Neural progenitor cell (in vitro differentiated cells): ENCODE measurements at regions not wholly inside any gene's neighbourhood (a gene's known extent, or its start where the extent isn't known, plus 50 kb on each side); places are given as distances from the start of the nearest gene placed in this dataset.
A peak's percentile ranks its signal among the peaks of the same experiment; 100 is the strongest.

Experiments used
- DNase-seq: peaks from one replicate; pipeline ENCODE4 v3.0.0-alpha.2; 2016; ENCODE audit warnings: low spot score
- H2AFZ ChIP-seq: fragments of 200-600 bp; sonication (generic); replicated peaks from 2 replicates; pipeline ENCODE4 v1.6.1; 2016; ENCODE audit warnings: antibody characterized with exemption
- H3F3A ChIP-seq: fragments of 200-600 bp; sonication (generic); 2 replicates; pipeline ENCODE4 v1.6.1; 2016; ENCODE audit warnings: antibody characterized with exemption, low read depth
- H3K27ac ChIP-seq: fragments of 200-600 bp; sonication (generic); 2 replicates; pipeline ENCODE4 v1.5.1; 2016; ENCODE audit warnings: mild to moderate bottlenecking
- H3K27me3 ChIP-seq: fragments of 200-600 bp; sonication (generic); 2 replicates; pipeline ENCODE4 v1.6.1; 2016; ENCODE audit warnings: mild to moderate bottlenecking, moderate library complexity
- H3K36me3 ChIP-seq: fragments of 200-600 bp; sonication (generic); 2 replicates; pipeline ENCODE4 v1.5.1; 2016
- H3K4me1 ChIP-seq: fragments of 200-600 bp; sonication (generic); 2 replicates; pipeline ENCODE4 v1.6.1; 2016; ENCODE audit warnings: mixed run types
- H3K4me2 ChIP-seq: fragments of 200-600 bp; sonication (generic); 2 replicates; pipeline ENCODE4 v1.6.1; 2016
- H3K4me3 ChIP-seq: fragments of 200-600 bp; sonication (generic); 2 replicates; pipeline ENCODE4 v1.5.1; 2016
- H3K79me2 ChIP-seq: fragments of 200-600 bp; sonication (generic); 2 replicates; pipeline ENCODE4 v1.6.1; 2016; ENCODE audit warnings: low read depth
- H3K9ac ChIP-seq: fragments of 200-600 bp; sonication (generic); 2 replicates; pipeline ENCODE4 v1.6.1; 2016
- H3K9me3 ChIP-seq: fragments of 200-600 bp; sonication (generic); 2 replicates; pipeline ENCODE4 v1.5.1; 2016; ENCODE audit warnings: low read depth
- H4K20me1 ChIP-seq: fragments of 200-600 bp; sonication (generic); 2 replicates; pipeline ENCODE4 v1.6.1; 2016; ENCODE audit warnings: low read depth
- H3K27ac Mint-ChIP-seq: 3 replicates; pipeline ENCODE4 v1.8.0; 2021; ENCODE audit warnings: mixed read lengths
- H3K27me3 Mint-ChIP-seq: 2 replicates; pipeline ENCODE4 v1.8.0; 2022; ENCODE audit warnings: low read depth, mild to moderate bottlenecking, inconsistent platforms, moderate library complexity, mixed read lengths; ENCODE audit not compliant: insufficient read depth
- H3K36me3 Mint-ChIP-seq: 3 replicates; pipeline ENCODE4 v1.8.0; 2021; ENCODE audit warnings: mixed read lengths
- H3K4me1 Mint-ChIP-seq: 3 replicates; pipeline ENCODE4 v1.8.0; 2021; ENCODE audit warnings: mixed read lengths
- H3K4me3 Mint-ChIP-seq: 3 replicates; pipeline ENCODE4 v1.8.0; 2021; ENCODE audit warnings: mild to moderate bottlenecking, moderate library complexity, mixed read lengths
- H3K9me3 Mint-ChIP-seq: 3 replicates; pipeline ENCODE4 v1.8.0; 2020; ENCODE audit warnings: mixed read lengths
- EZH2 ChIP-seq: fragments of 200-600 bp; sonication (generic); IDR thresholded peaks from 2 replicates; pipeline ENCODE4 v1.6.1; 2017; ENCODE audit warnings: antibody characterized with exemption, mild to moderate bottlenecking, moderate library complexity
- EZH2phosphoT487 ChIP-seq: fragments of 200-600 bp; sonication (generic); IDR thresholded peaks from 2 replicates; pipeline ENCODE4 v1.6.1; 2017; ENCODE audit warnings: antibody characterized with exemption
- TF ChIP-seq, protein P1 (sequence below): fragments of 200-600 bp; sonication (generic); IDR thresholded peaks from 2 replicates; pipeline ENCODE4 v1.5.1; 2017; ENCODE audit warnings: antibody characterized with exemption, mild to moderate bottlenecking

DNA sequence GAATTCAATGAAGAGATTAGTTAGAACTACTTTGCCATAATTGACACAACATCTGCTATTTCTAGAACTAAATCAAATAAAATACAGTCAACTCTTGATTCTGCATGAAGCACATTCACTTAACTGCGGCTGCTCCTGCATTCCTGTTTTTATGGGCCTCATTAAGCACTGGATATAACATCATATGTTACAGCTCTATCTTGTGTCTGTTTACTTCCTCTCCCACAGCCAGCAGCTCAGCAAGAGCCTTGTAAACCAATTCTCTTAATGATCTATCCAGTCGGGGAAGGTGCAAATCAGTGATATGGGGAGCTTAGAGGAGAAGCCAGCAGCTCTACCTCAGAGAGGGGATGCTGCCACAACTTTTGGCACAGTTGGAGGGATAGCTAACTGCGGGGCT is 329.2 kb downstream of the ARRDC4 start:
- no peak overlapping the region for H3K27ac Mint-ChIP-seq
- no peaks in the 10 kb centered on the region for H3K79me2 ChIP-seq
- no peak overlapping the region for H3K4me3 ChIP-seq
- no peaks in the 10 kb centered on the region for H4K20me1 ChIP-seq
- no peak for DNase-seq
- H3K9me3 Mint-ChIP-seq, result no peaks in the 10 kb centered on the region
- H3K4me1 ChIP-seq, result no peaks in the 10 kb centered on the region
- H3K9ac ChIP-seq, result no peak overlapping the region
- H3K4me1 Mint-ChIP-seq, result peaks cover 9% of the 10 kb centered on the region
- H3K27me3 ChIP-seq, result peaks cover 29% of the 10 kb centered on the region
- H3K4me2 ChIP-seq, result no peak overlapping the region
- no peaks in the 10 kb centered on the region for H3K9me3 ChIP-seq
- H3F3A ChIP-seq, result no peaks in the 10 kb centered on the region
- peaks cover 8% of the 10 kb centered on the region for H3K27me3 Mint-ChIP-seq
- no peak overlapping the region for H3K4me3 Mint-ChIP-seq
- no peak overlapping the region for H2AFZ ChIP-seq
- H3K27ac ChIP-seq, result no peak overlapping the region
- no peaks in the 10 kb centered on the region for H3K36me3 ChIP-seq
- H3K36me3 Mint-ChIP-seq, result no peaks in the 10 kb centered on the region
- TF ChIP-seq EZH2 (no peak), EZH2phosphoT487 (no peak)
- TF ChIP-seq, protein P1, sequence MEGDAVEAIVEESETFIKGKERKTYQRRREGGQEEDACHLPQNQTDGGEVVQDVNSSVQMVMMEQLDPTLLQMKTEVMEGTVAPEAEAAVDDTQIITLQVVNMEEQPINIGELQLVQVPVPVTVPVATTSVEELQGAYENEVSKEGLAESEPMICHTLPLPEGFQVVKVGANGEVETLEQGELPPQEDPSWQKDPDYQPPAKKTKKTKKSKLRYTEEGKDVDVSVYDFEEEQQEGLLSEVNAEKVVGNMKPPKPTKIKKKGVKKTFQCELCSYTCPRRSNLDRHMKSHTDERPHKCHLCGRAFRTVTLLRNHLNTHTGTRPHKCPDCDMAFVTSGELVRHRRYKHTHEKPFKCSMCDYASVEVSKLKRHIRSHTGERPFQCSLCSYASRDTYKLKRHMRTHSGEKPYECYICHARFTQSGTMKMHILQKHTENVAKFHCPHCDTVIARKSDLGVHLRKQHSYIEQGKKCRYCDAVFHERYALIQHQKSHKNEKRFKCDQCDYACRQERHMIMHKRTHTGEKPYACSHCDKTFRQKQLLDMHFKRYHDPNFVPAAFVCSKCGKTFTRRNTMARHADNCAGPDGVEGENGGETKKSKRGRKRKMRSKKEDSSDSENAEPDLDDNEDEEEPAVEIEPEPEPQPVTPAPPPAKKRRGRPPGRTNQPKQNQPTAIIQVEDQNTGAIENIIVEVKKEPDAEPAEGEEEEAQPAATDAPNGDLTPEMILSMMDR, result no peak

DNA sequence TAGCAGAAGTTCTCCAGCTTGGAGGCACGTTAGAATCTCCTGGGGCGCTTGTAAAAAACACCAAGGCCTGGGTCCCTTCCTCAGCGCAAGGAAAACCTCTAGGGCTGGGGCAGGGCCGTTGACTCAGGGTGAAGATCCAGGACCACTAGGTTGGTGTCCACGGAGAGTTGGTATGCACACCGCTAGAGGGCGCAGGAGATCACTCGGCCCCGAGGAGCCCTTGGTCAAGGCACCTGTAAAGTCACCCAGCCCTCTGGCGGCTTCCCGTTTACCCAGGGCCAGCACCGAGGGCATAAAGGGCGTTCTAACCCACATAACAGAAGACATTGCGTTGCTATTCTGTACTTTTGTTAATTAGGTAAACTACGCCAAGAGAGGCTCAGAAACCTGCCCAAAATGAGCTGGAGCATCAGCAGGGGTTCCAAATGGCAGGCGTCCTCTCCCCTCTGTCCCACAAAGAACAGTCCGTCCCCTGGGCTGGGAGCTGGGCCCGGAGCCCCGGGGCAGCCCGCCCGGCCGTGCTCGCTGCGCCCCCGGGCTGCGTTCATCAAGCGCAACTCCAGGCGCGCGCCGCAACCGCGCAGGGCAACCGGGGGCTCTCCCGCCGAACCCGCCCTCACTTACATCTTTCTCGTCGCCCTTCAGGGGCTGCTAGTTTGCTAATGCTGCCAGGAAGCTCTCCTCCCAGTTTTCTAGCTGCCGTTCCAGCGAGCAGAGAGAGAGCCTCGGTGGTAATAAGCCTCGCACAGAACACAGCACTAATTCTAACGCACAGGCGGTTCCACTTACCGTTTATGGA is 332.1 kb downstream of the ARRDC4 start:
- H3K27ac ChIP-seq, result no peak overlapping the region
- peak overlapping the region; percentile 95 for H2AFZ ChIP-seq
- peak; percentile 84 for DNase-seq
- H3K9ac ChIP-seq, result no peak overlapping the region
- H3K27me3 Mint-ChIP-seq, result peaks cover 8% of the 10 kb centered on the region
- H3K4me1 ChIP-seq, result no peaks in the 10 kb centered on the region
- H3K79me2 ChIP-seq, result no peaks in the 10 kb centered on the region
- no peaks in the 10 kb centered on the region for H3K9me3 Mint-ChIP-seq
- no peaks in the 10 kb centered on the region for H3K36me3 ChIP-seq
- H3K4me2 ChIP-seq, result peak overlapping the region; percentile 85
- no peaks in the 10 kb centered on the region for H3F3A ChIP-seq
- no peak overlapping the region for H3K27ac Mint-ChIP-seq
- H3K4me1 Mint-ChIP-seq, result peaks cover 12% of the 10 kb centered on the region
- H3K9me3 ChIP-seq, result no peaks in the 10 kb centered on the region
- TF ChIP-seq, protein P1, result peak; percentile 82
- peak; percentile 40 for TF ChIP-seq EZH2
- TF ChIP-seq EZH2phosphoT487, result no peak
- H3K4me3 Mint-ChIP-seq, result peak overlapping the region; percentile 82
- H4K20me1 ChIP-seq, result no peaks in the 10 kb centered on the region
- H3K4me3 ChIP-seq, result peak overlapping the region; percentile 57
- H3K36me3 Mint-ChIP-seq, result no peaks in the 10 kb centered on the region
- peaks cover 33% of the 10 kb centered on the region for H3K27me3 ChIP-seq

DNA sequence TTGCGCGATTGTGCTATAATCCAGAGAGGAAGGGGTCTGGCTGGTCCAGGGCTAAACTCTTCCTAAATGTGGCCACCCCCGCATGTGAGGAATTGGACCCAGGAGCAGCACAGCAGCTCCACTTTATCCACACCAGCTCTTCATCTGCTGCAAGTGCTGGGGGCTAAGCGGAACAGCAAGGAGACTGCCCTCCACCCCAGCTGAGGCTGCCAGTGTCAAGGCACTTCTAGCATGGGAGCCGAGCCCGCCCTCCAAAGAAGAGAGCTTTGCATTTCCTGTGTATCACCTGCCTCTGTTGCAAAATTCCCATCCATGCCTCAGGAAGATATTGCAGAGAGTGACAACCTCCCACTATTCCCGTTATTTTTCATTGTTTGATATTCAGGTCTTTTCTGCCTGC is 333.6 kb downstream of the ARRDC4 start:
- no peak for DNase-seq

More for the DNA sequence above, 333.6 kb downstream of the ARRDC4 start:
- Histone ChIP-seq H3K4me2 (no peak overlapping the region), H3K9ac (no peak overlapping the region), H3K36me3 (no peaks in the 10 kb centered on the region), H3F3A (no peaks in the 10 kb centered on the region), H3K79me2 (no peaks in the 10 kb centered on the region), H3K4me1 (no peaks in the 10 kb centered on the region), H4K20me1 (no peaks in the 10 kb centered on the region), H3K27me3 (peaks cover 33% of the 10 kb centered on the region), H3K9me3 (no peaks in the 10 kb centered on the region), H2AFZ (no peak overlapping the region), H3K27ac (no peak overlapping the region), H3K4me3 (no peak overlapping the region)
- H3K27me3 Mint-ChIP-seq, result peaks cover 8% of the 10 kb centered on the region
- TF ChIP-seq EZH2 (no peak), EZH2phosphoT487 (no peak)
- TF ChIP-seq, protein P1, result no peak
- no peak overlapping the region for H3K4me3 Mint-ChIP-seq
- peaks cover 12% of the 10 kb centered on the region for H3K4me1 Mint-ChIP-seq
- H3K9me3 Mint-ChIP-seq, result no peaks in the 10 kb centered on the region
- H3K27ac Mint-ChIP-seq, result no peak overlapping the region
- H3K36me3 Mint-ChIP-seq, result no peaks in the 10 kb centered on the region
